A549 (cell line): ENCODE measurements at regions not wholly inside any gene's neighbourhood (a gene's known extent, or its start where the extent isn't known, plus 50 kb on each side); places are given as distances from the start of the nearest gene placed in this dataset.

ENCODE experiments used
- ATAC-seq, 2 experiments: fragments of 200-7000 bp in 1 of 2; fragments of >200 bp in 1 of 2; cut with Nextera tagmentation in 1 of 2; cut with Tn5 transposase in 1 of 2; 3 replicates each; pipeline versions ENCODE4 v1.8.0 to v1.9.1; 2018 to 2020; ENCODE audit warnings: mild to moderate bottlenecking in 1 of 2, moderate library complexity in 1 of 2
- CTCF ChIA-PET: fragments of 300-600 bp; sonication (Branson Sonifier 250); formaldehyde crosslinking; extraction: SDS; loops from one replicate; lab custom pipeline; 2021; ENCODE audit warnings: antibody characterized with exemption, inconsistent platforms; lab: Yijun Ruan, JAX
- POLR2A ChIA-PET: fragments of 350-600 bp; formaldehyde crosslinking; extraction: SDS; loops from one replicate; lab custom pipeline; 2021; ENCODE audit warnings: antibody characterized with exemption, inconsistent platforms; lab: Yijun Ruan, JAX
- DNase-seq, 2 experiments: peaks; one replicate each; pipeline versions ENCODE4 v3.0.0 to v3.0.0-alpha.2; 2011 to 2016; ENCODE audit warnings: low read depth in 1 of 2, low spot score in 1 of 2
- FAIRE-seq: peaks from 2 replicates; lab custom pipeline; 2011; peaks lifted over from hg19 to GRCh38; lab: Jason Lieb, UNC
- H3K27ac ChIP-seq, 2 experiments: fragments of >200 bp; sonication (Bioruptor Twin); formaldehyde crosslinking; 3 replicates each; pipeline ENCODE4 v1.5.1; 2016 to 2017
- H3K4me1 ChIP-seq: fragments of >200 bp; sonication (Bioruptor Twin); formaldehyde crosslinking; 3 replicates; pipeline ENCODE4 v1.6.1; 2016
- H3K4me2 ChIP-seq: fragments of >200 bp; sonication (Bioruptor Twin); formaldehyde crosslinking; 3 replicates; pipeline ENCODE4 v1.6.1; 2016
- H3K4me3 ChIP-seq: fragments of >200 bp; sonication (Bioruptor Twin); formaldehyde crosslinking; 3 replicates; pipeline ENCODE4 v1.5.1; 2016
- H3K9me3 ChIP-seq: fragments of >200 bp; sonication (Bioruptor Twin); formaldehyde crosslinking; 3 replicates; pipeline ENCODE4 v1.6.1; 2016
- BHLHE40 ChIP-seq: IDR thresholded peaks from 2 replicates; pipeline ENCODE4 v1.6.1; 2012; ENCODE audit warnings: low read depth, low read length, inconsistent platforms
- CHD4 ChIP-seq: fragments of 200-600 bp; sonication (generic); IDR thresholded peaks from 2 replicates; pipeline ENCODE4 v1.6.1; 2016; ENCODE audit warnings: antibody characterized with exemption, mild to moderate bottlenecking, borderline replicate concordance
- EP300 ChIP-seq, 2 experiments: fragments of >200 bp; sonication (Bioruptor Twin); formaldehyde crosslinking; IDR thresholded peaks; 2 replicates in 1 of 2; 3 replicates in 1 of 2; pipeline ENCODE4 v1.6.1; 2016 to 2017
- GATA3 ChIP-seq: IDR thresholded peaks from 2 replicates; pipeline ENCODE4 v1.6.1; 2012; ENCODE audit warnings: borderline replicate concordance
- HEYL ChIP-seq: fragments of 250-450 bp; sonication (Bioruptor Pico); IDR thresholded peaks from 2 replicates; pipeline ENCODE4 v1.8.0; 2021; ENCODE audit warnings: mild to moderate bottlenecking, moderate library complexity
- HOXA7 ChIP-seq: fragments of 250-450 bp; sonication (Bioruptor Pico); IDR thresholded peaks from 2 replicates; pipeline ENCODE4 v1.5.0; 2020; ENCODE audit warnings: mild to moderate bottlenecking, moderate library complexity
- HOXB13 ChIP-seq: fragments of 250-450 bp; sonication (Bioruptor Pico); IDR thresholded peaks from 2 replicates; pipeline ENCODE4 v1.5.0; 2020; ENCODE audit warnings: low read depth, mild to moderate bottlenecking, moderate library complexity
- JUN ChIP-seq, 2 experiments: fragments of >200 bp; sonication (Bioruptor Twin); formaldehyde crosslinking; IDR thresholded peaks; 2 replicates in 1 of 2; 3 replicates in 1 of 2; pipeline ENCODE4 v1.6.1; 2016 to 2017
- JUNB ChIP-seq: fragments of >200 bp; sonication (Bioruptor Twin); formaldehyde crosslinking; IDR thresholded peaks from 2 replicates; pipeline ENCODE4 v1.6.1; 2016
- MAFK ChIP-seq: fragments of 450-650 bp; IDR thresholded peaks from 2 replicates; pipeline ENCODE4 v1.6.1; 2014; ENCODE audit not compliant: partially characterized antibody
- MAZ ChIP-seq: fragments of 150-350 bp; IDR thresholded peaks from 2 replicates; pipeline ENCODE4 v1.6.1; 2014; ENCODE audit warnings: antibody characterized with exemption, low read depth, low read length, borderline replicate concordance
- NPAS2 ChIP-seq: fragments of 250-450 bp; sonication (Bioruptor Pico); IDR thresholded peaks from 2 replicates; pipeline ENCODE4 v1.8.0; 2022; ENCODE audit warnings: mild to moderate bottlenecking, moderate library complexity, borderline replicate concordance
- NR3C1 ChIP-seq: fragments of >200 bp; sonication (Bioruptor Twin); formaldehyde crosslinking; IDR thresholded peaks from 3 replicates; pipeline ENCODE4 v1.6.1; 2017
- POLR2A ChIP-seq: IDR thresholded peaks from 2 replicates; pipeline ENCODE4 v1.6.1; 2012; ENCODE audit warnings: mild to moderate bottlenecking, low read length
- RARB ChIP-seq: fragments of 250-450 bp; sonication (Bioruptor Pico); IDR thresholded peaks from 2 replicates; pipeline ENCODE4 v1.8.0; 2021; ENCODE audit warnings: mild to moderate bottlenecking, moderate library complexity
- RCOR1 ChIP-seq: fragments of 150-350 bp; IDR thresholded peaks from 2 replicates; pipeline ENCODE4 v1.6.1; 2014; ENCODE audit warnings: antibody characterized with exemption, low read length, low read depth
- SMC3 ChIP-seq: fragments of >200 bp; sonication (Bioruptor Twin); formaldehyde crosslinking; IDR thresholded peaks from 3 replicates; pipeline ENCODE4 v1.6.1; 2018; ENCODE audit warnings: inconsistent platforms
- TP53 ChIP-seq: fragments of 250-450 bp; sonication (Bioruptor Pico); IDR thresholded peaks from 2 replicates; pipeline ENCODE4 v1.5.0; 2021; ENCODE audit warnings: mild to moderate bottlenecking, moderate library complexity
- ZFP36 ChIP-seq: fragments of 450-650 bp; IDR thresholded peaks from 2 replicates; pipeline ENCODE4 v1.6.1; 2014; ENCODE audit warnings: borderline replicate concordance; ENCODE audit not compliant: partially characterized antibody
- WGBS: methylation state at CpG from one replicate; pipeline ENCODE4 v1.1.6; 2017; ENCODE audit errors: missing lambda C conversion rate; 5-methylcytosine and 5-hydroxymethylcytosine counted together
- TF ChIP-seq, protein P1 (sequence below): IDR thresholded peaks from 2 replicates; pipeline ENCODE4 v1.6.1; 2012
- TF ChIP-seq, protein P2 (sequence below): fragments of 250-450 bp; sonication (Bioruptor Pico); IDR thresholded peaks from 2 replicates; pipeline ENCODE4 v1.5.0; 2021; ENCODE audit warnings: mild to moderate bottlenecking, moderate library complexity, borderline replicate concordance
- TF ChIP-seq, protein P3 (sequence below): fragments of >200 bp; sonication (Bioruptor Twin); formaldehyde crosslinking; IDR thresholded peaks from 2 replicates; pipeline ENCODE4 v1.6.1; 2016
- TF ChIP-seq, protein P4 (sequence below): fragments of 200-600 bp; sonication (generic); IDR thresholded peaks from 2 replicates; pipeline ENCODE4 v1.6.1; 2016; ENCODE audit warnings: antibody characterized with exemption, mild to moderate bottlenecking, moderate library complexity
- TF ChIP-seq, protein P5 (sequence below): IDR thresholded peaks from 2 replicates; pipeline ENCODE4 v1.6.1; 2012; ENCODE audit warnings: low read depth, borderline replicate concordance
- TF ChIP-seq, protein P6 (sequence below): fragments of 250-450 bp; sonication (Bioruptor Pico); IDR thresholded peaks from 2 replicates; pipeline ENCODE4 v1.5.0; 2020; ENCODE audit warnings: low read depth, mild to moderate bottlenecking, moderate library complexity

DNA sequence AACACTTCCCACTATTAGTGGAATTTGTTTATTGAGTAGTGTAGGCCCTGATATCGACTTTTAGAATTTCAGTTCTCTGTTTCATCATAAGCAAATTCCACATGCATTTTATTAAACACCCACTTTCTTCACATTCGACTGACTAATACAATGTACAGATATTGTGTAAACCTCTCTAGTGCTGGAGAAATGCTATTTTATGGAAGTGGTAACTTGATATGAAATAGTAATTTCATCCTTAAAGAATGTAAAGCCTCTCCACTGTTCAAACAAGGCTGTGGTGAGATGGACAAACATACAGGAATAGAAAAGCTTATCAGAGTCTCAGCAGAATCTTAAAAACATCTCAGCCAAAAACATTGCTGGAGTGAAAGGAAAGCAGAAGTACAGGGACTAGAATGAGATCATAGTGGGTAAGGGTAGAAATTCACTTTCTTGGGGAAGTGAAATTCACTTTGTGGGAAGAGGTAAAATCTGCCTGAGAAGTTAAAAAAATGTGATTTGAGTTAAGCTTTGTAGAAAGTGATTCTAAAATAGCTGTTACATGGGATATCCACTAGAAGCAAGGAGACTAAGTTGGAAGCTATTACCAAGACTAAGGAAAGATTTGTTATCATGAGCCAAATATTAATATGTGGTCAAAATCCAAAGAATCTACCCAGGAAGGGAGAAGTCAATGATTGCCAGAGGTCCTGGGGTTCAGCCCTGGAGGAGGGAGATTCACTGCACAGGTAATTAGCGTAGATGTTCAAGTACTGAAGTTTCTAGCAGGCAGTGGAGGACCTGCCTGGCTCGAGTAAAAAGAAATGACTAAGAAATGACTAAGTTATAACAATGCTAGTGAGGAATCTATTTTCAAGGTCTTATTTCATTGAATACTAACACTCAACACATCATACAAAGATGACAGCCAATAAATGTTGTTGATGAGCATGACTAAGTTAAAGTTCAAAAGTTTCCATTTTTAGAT, 398.3 kb upstream of the FAM47C start (continued):
- TF ChIP-seq BHLHE40: no peak
- no peak for TF ChIP-seq MAZ
- TF ChIP-seq SMC3: no peak
- TF ChIP-seq JUNB: no peak
- TF ChIP-seq HEYL (CRISPR knock-in tag): no peak
- TF ChIP-seq, protein P1, sequence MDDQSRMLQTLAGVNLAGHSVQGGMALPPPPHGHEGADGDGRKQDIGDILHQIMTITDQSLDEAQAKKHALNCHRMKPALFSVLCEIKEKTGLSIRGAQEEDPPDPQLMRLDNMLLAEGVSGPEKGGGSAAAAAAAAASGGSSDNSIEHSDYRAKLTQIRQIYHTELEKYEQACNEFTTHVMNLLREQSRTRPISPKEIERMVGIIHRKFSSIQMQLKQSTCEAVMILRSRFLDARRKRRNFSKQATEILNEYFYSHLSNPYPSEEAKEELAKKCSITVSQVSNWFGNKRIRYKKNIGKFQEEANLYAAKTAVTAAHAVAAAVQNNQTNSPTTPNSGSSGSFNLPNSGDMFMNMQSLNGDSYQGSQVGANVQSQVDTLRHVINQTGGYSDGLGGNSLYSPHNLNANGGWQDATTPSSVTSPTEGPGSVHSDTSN: no peak
- TF ChIP-seq MAFK: no peak

DNA sequence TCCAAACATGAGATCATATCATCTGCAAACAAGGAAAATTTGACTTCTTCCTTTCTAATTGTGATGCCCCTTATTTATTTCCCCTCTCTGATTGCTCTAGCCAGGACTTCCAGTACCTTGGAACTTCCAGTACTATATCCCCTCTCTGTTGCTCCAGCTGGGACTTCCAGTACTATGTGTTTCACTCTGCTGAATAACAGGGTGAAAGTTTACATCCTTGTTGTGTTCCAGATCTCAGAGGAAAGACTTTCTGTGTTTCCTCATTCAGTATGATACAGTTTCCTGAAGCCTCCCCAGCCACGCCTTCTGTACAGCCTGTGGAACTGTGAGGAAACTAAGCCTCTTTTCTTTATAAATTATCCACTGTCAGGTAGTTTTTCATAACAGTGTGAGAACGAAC, 381.3 kb upstream of the FAM47C start:
- no peak for DNase-seq
- no peak for FAIRE-seq
- CTCF ChIA-PET: no interaction called here
- TF ChIP-seq RCOR1 (no peak), NPAS2 (no peak), HOXB13 (CRISPR knock-in tag) (no peak), RARB (no peak), ZFP36 (no peak), POLR2A (no peak), NR3C1 (no peak), HOXA7 (CRISPR knock-in tag) (no peak), TP53 (CRISPR knock-in tag) (no peak), EP300 (IDR thresholded peaks at IDR 0.05) (no peak), JUN (IDR thresholded peaks at IDR 0.05) (no peak), GATA3 (no peak), CHD4 (no peak)
- TF ChIP-seq, protein P2, sequence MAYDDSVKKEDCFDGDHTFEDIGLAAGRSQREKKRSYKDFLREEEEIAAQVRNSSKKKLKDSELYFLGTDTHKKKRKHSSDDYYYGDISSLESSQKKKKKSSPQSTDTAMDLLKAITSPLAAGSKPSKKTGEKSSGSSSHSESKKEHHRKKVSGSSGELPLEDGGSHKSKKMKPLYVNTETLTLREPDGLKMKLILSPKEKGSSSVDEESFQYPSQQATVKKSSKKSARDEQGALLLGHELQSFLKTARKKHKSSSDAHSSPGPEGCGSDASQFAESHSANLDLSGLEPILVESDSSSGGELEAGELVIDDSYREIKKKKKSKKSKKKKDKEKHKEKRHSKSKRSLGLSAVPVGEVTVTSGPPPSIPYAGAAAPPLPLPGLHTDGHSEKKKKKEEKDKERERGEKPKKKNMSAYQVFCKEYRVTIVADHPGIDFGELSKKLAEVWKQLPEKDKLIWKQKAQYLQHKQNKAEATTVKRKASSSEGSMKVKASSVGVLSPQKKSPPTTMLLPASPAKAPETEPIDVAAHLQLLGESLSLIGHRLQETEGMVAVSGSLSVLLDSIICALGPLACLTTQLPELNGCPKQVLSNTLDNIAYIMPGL (CRISPR knock-in tag): no peak
- TF ChIP-seq, protein P3, sequence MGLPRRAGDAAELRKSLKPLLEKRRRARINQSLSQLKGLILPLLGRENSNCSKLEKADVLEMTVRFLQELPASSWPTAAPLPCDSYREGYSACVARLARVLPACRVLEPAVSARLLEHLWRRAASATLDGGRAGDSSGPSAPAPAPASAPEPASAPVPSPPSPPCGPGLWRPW: no peak
- TF ChIP-seq, protein P4, sequence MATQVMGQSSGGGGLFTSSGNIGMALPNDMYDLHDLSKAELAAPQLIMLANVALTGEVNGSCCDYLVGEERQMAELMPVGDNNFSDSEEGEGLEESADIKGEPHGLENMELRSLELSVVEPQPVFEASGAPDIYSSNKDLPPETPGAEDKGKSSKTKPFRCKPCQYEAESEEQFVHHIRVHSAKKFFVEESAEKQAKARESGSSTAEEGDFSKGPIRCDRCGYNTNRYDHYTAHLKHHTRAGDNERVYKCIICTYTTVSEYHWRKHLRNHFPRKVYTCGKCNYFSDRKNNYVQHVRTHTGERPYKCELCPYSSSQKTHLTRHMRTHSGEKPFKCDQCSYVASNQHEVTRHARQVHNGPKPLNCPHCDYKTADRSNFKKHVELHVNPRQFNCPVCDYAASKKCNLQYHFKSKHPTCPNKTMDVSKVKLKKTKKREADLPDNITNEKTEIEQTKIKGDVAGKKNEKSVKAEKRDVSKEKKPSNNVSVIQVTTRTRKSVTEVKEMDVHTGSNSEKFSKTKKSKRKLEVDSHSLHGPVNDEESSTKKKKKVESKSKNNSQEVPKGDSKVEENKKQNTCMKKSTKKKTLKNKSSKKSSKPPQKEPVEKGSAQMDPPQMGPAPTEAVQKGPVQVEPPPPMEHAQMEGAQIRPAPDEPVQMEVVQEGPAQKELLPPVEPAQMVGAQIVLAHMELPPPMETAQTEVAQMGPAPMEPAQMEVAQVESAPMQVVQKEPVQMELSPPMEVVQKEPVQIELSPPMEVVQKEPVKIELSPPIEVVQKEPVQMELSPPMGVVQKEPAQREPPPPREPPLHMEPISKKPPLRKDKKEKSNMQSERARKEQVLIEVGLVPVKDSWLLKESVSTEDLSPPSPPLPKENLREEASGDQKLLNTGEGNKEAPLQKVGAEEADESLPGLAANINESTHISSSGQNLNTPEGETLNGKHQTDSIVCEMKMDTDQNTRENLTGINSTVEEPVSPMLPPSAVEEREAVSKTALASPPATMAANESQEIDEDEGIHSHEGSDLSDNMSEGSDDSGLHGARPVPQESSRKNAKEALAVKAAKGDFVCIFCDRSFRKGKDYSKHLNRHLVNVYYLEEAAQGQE: no peak
- TF ChIP-seq, protein P5, sequence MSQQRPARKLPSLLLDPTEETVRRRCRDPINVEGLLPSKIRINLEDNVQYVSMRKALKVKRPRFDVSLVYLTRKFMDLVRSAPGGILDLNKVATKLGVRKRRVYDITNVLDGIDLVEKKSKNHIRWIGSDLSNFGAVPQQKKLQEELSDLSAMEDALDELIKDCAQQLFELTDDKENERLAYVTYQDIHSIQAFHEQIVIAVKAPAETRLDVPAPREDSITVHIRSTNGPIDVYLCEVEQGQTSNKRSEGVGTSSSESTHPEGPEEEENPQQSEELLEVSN: no peak
- TF ChIP-seq, protein P6, sequence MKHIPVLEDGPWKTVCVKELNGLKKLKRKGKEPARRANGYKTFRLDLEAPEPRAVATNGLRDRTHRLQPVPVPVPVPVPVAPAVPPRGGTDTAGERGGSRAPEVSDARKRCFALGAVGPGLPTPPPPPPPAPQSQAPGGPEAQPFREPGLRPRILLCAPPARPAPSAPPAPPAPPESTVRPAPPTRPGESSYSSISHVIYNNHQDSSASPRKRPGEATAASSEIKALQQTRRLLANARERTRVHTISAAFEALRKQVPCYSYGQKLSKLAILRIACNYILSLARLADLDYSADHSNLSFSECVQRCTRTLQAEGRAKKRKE (CRISPR knock-in tag): no peak
- TF ChIP-seq, all 56 proteins: peak for 0
- ATAC-seq: no peak
- Histone ChIP-seq H3K4me1 (no peaks in the 10 kb centered on the region), H3K9me3 (no peaks in the 10 kb centered on the region), H3K4me2 (no peak overlapping the region), H3K27ac (no peak overlapping the region), H3K4me3 (no peak overlapping the region)
- 0% methylated on average over 2 of the region's 2 CpGs for WGBS
- POLR2A ChIA-PET: no interaction called here
